Progenitor cell of endocrine pancreas (in vitro differentiated cells): ENCODE measurements at regions not wholly inside any gene's neighbourhood (a gene's known extent, or its start where the extent isn't known, plus 50 kb on each side); places are given as distances from the start of the nearest gene placed in this dataset.

Experiments used
- DNase-seq: peaks from one replicate; pipeline ENCODE4 v3.0.0; 2021; ENCODE audit warnings: low spot score; ENCODE audit not compliant: unreplicated experiment
- H3K27ac Mint-ChIP-seq: 2 replicates; pipeline ENCODE4 v1.8.0; 2021; ENCODE audit warnings: mild to moderate bottlenecking, moderate library complexity, mixed read lengths
- H3K27me3 Mint-ChIP-seq: 2 replicates; pipeline ENCODE4 v1.8.0; 2021; ENCODE audit warnings: mixed read lengths
- H3K36me3 Mint-ChIP-seq: 2 replicates; pipeline ENCODE4 v1.8.0; 2022; ENCODE audit warnings: mixed read lengths; ENCODE audit not compliant: insufficient read depth
- H3K4me1 Mint-ChIP-seq: 2 replicates; pipeline ENCODE4 v1.8.0; 2021; ENCODE audit warnings: low read depth, mixed read lengths
- H3K4me3 Mint-ChIP-seq: 2 replicates; pipeline ENCODE4 v1.8.0; 2021; ENCODE audit warnings: low read depth, mild to moderate bottlenecking, moderate library complexity, mixed read lengths
- H3K9me3 Mint-ChIP-seq: 2 replicates; pipeline ENCODE4 v1.8.0; 2021; ENCODE audit warnings: low read depth, mixed read lengths
- TF ChIP-seq, protein P1 (sequence below): fragments of 200-600 bp; sonication (generic); IDR thresholded peaks from one replicate; pipeline ENCODE4 v1.5.0; 2021; ENCODE audit warnings: antibody characterized with exemption, mild to moderate bottlenecking; ENCODE audit not compliant: unreplicated experiment

DNA sequence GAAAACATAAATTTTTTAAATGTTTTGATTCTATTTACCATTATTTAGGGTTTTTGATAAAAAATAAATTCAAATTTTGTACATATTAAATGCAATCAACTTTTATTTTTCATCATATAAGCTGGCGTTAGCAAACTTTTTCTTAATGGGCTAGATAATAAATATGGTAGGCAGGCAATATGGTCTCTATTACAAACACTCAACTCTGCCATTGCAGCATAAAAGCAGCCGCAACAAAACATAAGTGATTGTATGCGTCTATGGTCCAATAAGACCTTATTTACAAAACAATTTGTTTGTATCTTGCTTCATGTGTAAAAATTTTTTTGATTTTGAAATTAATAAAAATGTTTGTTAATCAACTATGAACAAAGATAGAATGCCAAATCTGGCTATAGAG is 116.8 kb upstream of the GLI2 start:
- H3K9me3 Mint-ChIP-seq, result no peaks in the 10 kb centered on the region
- H3K27me3 Mint-ChIP-seq, result peaks cover 4% of the 10 kb centered on the region

DNA sequence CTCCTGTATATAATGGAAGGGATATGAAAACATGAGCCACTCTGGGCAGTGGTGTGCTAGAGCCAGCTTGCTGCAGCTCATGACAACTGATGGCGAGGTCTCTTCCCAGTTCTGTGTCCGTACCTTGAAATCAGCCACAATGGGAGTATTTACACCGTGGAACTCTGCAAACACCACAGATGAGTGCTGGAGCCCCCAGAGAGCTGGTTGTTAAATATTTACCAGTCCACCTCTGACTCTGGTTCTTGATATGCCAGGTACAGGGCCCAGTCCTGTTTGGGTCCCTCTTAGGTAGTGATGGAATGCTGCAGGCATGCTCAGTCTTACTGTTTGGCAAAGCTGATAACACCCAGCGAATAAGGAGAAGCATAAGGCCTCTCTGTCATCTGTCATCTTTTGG is 116.1 kb upstream of the GLI2 start:
- no peaks in the 10 kb centered on the region for H3K9me3 Mint-ChIP-seq
- TF ChIP-seq, protein P1, sequence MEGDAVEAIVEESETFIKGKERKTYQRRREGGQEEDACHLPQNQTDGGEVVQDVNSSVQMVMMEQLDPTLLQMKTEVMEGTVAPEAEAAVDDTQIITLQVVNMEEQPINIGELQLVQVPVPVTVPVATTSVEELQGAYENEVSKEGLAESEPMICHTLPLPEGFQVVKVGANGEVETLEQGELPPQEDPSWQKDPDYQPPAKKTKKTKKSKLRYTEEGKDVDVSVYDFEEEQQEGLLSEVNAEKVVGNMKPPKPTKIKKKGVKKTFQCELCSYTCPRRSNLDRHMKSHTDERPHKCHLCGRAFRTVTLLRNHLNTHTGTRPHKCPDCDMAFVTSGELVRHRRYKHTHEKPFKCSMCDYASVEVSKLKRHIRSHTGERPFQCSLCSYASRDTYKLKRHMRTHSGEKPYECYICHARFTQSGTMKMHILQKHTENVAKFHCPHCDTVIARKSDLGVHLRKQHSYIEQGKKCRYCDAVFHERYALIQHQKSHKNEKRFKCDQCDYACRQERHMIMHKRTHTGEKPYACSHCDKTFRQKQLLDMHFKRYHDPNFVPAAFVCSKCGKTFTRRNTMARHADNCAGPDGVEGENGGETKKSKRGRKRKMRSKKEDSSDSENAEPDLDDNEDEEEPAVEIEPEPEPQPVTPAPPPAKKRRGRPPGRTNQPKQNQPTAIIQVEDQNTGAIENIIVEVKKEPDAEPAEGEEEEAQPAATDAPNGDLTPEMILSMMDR, result no peak
- no peaks in the 10 kb centered on the region for H3K36me3 Mint-ChIP-seq
- H3K4me1 Mint-ChIP-seq, result peaks cover 15% of the 10 kb centered on the region
- H3K4me3 Mint-ChIP-seq, result no peak overlapping the region
- DNase-seq, result no peak
- H3K27ac Mint-ChIP-seq, result peak overlapping the region; percentile 76
- H3K27me3 Mint-ChIP-seq, result peaks cover under 1% of the 10 kb centered on the region

More for the DNA sequence above, 116.8 kb upstream of the GLI2 start:
- H3K27ac Mint-ChIP-seq, result no peak overlapping the region
- no peak for DNase-seq
- H3K4me1 Mint-ChIP-seq, result peaks cover 15% of the 10 kb centered on the region
- TF ChIP-seq, protein P1, result no peak
- no peaks in the 10 kb centered on the region for H3K36me3 Mint-ChIP-seq
- H3K4me3 Mint-ChIP-seq, result no peak overlapping the region

DNA sequence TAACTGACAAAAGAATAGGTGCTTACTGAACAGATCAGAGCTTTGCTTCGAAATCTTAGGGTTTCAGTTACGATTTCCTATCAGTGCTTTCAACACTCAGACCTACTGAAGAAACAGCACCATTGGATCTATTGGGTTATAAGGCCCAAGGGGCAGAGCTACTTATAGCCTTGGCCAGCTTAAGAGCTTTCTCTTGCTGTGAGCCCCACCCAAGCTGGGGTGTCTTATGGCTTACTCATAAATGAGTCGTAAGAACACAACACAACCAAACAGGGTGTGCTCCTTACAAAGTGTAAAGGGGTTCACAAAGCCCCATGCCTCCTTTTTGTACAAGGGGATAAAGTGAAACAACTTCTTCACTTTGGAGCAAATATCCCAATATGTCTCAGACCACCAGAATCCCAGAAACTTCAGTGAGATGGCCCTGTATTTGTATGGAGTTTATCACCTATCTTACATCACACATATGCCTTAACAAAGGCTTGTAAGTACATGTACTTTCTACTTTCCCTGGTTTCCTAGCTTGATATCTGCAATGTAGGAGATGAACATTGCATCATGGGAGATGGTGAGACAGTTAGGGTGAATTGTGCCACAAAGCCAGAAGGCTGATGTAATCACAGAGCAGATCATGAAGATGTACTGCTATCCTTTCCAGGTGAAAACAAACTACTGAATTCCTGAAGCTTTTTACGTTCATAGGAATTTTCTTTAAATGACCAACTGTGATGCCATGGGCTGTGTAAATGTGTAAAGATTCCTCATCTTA is 115.5 kb upstream of the GLI2 start:
- Mint-ChIP-seq H3K27ac (peak overlapping the region; percentile 62), H3K4me1 (peaks cover 18% of the 10 kb centered on the region), H3K9me3 (no peaks in the 10 kb centered on the region), H3K4me3 (no peak overlapping the region), H3K27me3 (peaks cover 4% of the 10 kb centered on the region), H3K36me3 (no peaks in the 10 kb centered on the region)
- no peak for DNase-seq
- TF ChIP-seq, protein P1, result no peak

DNA sequence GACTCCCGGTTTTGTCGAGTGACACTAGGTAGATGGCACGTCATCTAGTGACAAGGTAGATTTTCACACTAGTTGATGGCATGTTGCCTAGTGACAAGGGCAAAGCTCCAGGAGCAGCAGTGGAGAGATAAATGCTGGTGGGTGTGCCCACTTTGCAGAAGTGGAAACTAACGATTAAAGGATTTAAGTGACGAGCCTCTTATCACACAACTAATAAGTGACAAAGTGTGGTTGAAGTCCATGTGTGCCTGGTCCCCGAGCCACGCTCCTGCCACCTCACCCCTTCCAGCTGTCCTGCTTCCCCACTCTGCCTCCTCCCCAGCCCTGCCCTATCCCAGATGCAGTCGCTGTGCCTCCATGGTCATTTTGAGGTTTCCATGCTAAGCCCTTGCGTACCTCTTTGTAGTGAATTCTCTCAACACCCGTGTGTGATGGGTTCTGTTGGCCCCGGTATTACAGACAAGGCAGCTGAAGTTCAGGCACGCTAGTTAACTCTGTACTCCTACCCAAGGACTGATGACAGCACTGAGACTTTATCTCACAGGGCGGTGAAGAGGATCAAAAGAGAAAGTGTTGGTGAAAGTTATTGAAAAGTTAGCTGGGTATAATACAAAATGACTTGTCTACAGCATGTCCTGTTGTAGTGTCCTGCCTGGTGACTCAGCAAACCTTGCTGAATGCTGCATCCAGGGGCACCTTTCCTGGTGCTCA is 113.4 kb upstream of the GLI2 start:
- Mint-ChIP-seq H3K4me1 (peaks cover 20% of the 10 kb centered on the region), H3K36me3 (no peaks in the 10 kb centered on the region), H3K27ac (peak overlapping the region; percentile 84), H3K9me3 (no peaks in the 10 kb centered on the region), H3K27me3 (peaks cover 4% of the 10 kb centered on the region), H3K4me3 (no peak overlapping the region)
- TF ChIP-seq, protein P1, result no peak
- no peak for DNase-seq

DNA sequence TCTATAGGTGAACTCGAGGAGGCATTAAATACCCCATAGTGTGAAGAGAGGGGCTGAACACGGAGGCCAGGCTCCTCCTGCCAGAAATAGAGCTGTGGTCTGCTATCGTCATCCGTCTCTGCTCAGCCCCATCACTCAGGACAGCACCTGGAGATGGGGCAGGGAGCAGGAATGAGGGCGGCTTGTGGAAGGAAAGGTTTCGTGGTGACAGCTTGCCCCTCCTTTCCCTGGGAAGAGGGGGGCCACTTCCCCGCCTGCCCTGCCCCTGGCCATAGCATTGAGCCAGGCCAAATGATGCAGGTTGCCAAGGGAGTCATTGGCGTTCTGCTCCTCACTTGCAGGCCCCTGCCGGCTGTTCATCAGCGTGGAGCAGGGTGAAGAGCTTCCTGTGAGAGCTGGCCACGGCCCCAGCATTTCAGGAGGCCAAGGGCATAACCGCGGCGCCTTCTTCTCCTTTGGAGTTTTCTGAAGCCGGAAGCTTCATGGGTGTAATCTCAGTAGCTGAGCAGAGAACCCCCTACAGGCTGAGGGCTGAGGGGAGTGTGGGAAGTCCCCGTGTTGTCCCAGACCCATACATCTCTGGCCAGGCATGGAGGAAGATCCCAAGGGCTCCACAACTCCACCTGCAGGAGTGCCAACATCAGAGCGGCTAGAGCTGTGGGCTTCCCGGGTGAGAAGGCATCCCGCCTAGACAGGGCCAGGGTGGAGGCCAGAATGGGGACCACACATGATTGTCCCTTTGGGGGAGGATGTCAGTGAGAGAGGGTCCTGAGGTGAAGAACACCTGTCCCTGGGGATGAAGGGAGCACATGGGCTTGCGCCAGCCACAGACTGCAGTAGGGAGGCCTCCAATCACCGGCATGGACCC is 112.5 kb upstream of the GLI2 start:
- DNase-seq, result no peak
- H3K27ac Mint-ChIP-seq, result no peak overlapping the region
- TF ChIP-seq, protein P1, result no peak
- peaks cover 4% of the 10 kb centered on the region for H3K27me3 Mint-ChIP-seq
- H3K4me1 Mint-ChIP-seq, result peaks cover 19% of the 10 kb centered on the region
- H3K36me3 Mint-ChIP-seq, result no peaks in the 10 kb centered on the region
- H3K9me3 Mint-ChIP-seq, result no peaks in the 10 kb centered on the region
- no peak overlapping the region for H3K4me3 Mint-ChIP-seq
